ENCODE measurements at regions not wholly inside any gene's neighbourhood (a gene's known extent, or its start where the extent isn't known, plus 50 kb on each side); places are given as distances from the start of the nearest gene placed in this dataset.

DNA sequence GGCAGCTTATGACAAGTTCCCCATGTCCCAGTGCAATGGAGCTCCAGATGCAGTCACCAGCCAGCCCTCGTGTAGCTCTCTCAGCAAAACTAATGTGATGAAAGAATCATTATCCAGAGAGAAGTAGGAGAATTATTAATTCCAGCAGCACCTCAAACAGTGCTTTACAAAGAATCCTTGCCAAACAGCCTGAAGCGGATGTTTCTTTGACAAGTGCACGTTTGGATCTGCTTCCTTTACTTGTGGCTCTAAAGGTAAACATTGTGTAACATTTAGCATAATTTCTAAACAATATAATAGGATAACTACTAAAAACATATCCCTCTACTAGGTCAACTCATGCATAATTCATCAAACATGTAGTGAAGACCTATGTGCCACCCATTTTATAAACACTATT, 197.0 kb downstream of the FAM181B start:
- H3K36me3 ChIP-seq, result no peaks in the 10 kb centered on the region
- no peaks in the 10 kb centered on the region for H3K9me3 ChIP-seq
- TF ChIP-seq CTCF (IDR thresholded peaks at IDR 0.05), result no peak
- no peak overlapping the region for H3K4me3 ChIP-seq
- H3K4me1 ChIP-seq (ENCODE audit: insufficient read depth), result no peaks in the 10 kb centered on the region
- no peak for DNase-seq
- H3K27me3 ChIP-seq, result no peaks in the 10 kb centered on the region
- H3K27ac ChIP-seq, result no peak overlapping the region
- intact Hi-C loops (cut with DNase I), result no loop called here
- WGBS, 3 donors, result 64 to 84% (median 77%) methylated on average over 3 of the region's 3 CpGs

DNA sequence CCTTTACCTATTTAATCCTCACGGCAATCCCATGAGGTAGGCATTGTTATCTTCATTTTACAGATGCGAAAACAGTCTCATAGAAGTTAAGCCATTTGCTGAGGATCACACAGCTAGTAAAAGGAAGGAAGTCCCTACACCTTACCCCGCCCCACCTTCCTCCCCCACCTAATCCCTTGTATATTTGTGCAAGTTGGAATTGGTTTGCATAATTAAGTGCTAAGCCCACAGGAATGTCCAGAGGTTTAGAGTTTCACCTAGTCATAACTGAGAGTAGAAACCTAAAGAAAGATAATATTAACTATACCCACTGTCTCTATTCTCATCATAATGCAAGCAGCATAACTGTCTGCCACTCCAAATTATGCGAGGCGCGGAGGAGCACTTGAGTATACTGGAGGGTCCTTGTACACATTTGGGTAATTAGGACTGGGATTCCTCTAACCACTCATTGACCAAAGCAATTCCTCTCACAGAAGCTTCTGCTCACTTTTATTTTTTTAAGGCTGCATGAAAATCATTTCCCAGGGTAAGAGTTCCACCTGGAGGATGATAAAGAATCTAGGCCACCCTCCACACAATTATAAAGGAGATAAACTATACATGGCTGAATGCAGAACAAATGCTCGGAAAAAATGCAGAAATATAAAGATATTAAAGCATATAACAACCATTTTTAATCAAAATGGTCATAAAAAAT, 199.9 kb downstream of the FAM181B start:
- no peaks in the 10 kb centered on the region for H3K4me1 ChIP-seq (ENCODE audit: insufficient read depth)
- H3K36me3 ChIP-seq, result no peaks in the 10 kb centered on the region
- H3K9me3 ChIP-seq, result no peaks in the 10 kb centered on the region
- intact Hi-C loops (cut with DNase I), result no loop called here
- H3K27ac ChIP-seq, result no peak overlapping the region
- DNase-seq, result no peak
- TF ChIP-seq POLR2A (IDR thresholded peaks at IDR 0.05), result no peak
- TF ChIP-seq CTCF (IDR thresholded peaks at IDR 0.05), result no peak
- no peak for TF ChIP-seq EP300 (IDR thresholded peaks at IDR 0.05)
- no peak overlapping the region for H3K4me3 ChIP-seq
- H3K27me3 ChIP-seq, result no peaks in the 10 kb centered on the region
- WGBS, 3 donors, result 82 to 90% (median 85%) methylated on average over 7 of the region's 7 CpGs

GRCh38 chr11:82529936-82530335, 203.7 kb downstream of the FAM181B start:
- H3K4me3 ChIP-seq, result no peak overlapping the region

GRCh38 chr11:82527081-82527584, 206.5 kb downstream of the FAM181B start:
- no peak overlapping the region for H3K4me3 ChIP-seq
- H3K27ac ChIP-seq, result no peak overlapping the region
- intact Hi-C loops (cut with DNase I), result no loop called here
- H3K27me3 ChIP-seq, result no peaks in the 10 kb centered on the region
- no peak for DNase-seq
- no peaks in the 10 kb centered on the region for H3K9me3 ChIP-seq
- 84 to 89% (median 84%) methylated on average over 5 of the region's 5 CpGs for WGBS, 3 donors
- TF ChIP-seq CTCF (IDR thresholded peaks at IDR 0.05) (no peak), POLR2A (IDR thresholded peaks at IDR 0.05) (no peak)
- H3K4me1 ChIP-seq (ENCODE audit: insufficient read depth), result no peaks in the 10 kb centered on the region
- no peaks in the 10 kb centered on the region for H3K36me3 ChIP-seq

More at GRCh38 chr11:82529936-82530335, 203.7 kb downstream of the FAM181B start:
- H3K9me3 ChIP-seq, result no peaks in the 10 kb centered on the region
- no peaks in the 10 kb centered on the region for H3K36me3 ChIP-seq
- intact Hi-C loops (cut with DNase I), result no loop called here
- no peaks in the 10 kb centered on the region for H3K4me1 ChIP-seq (ENCODE audit: insufficient read depth)
- 23 to 36% (median 23%) methylated on average over 2 of the region's 2 CpGs for WGBS, 3 donors
- DNase-seq, result no peak
- no peak overlapping the region for H3K27ac ChIP-seq
- H3K27me3 ChIP-seq, result no peaks in the 10 kb centered on the region
- no peak for TF ChIP-seq CTCF (IDR thresholded peaks at IDR 0.05)
- no peak for TF ChIP-seq EP300 (IDR thresholded peaks at IDR 0.05)
- TF ChIP-seq POLR2A (IDR thresholded peaks at IDR 0.05), result no peak
